GM12892 (cell line): ENCODE measurements at regions not wholly inside any gene's neighbourhood (a gene's known extent, or its start where the extent isn't known, plus 50 kb on each side); places are given as distances from the start of the nearest gene placed in this dataset.

Experiments
- DNase-seq: peaks from one replicate; pipeline ENCODE4 v3.0.0; 2011; ENCODE audit not compliant: insufficient read length
- FAIRE-seq: peaks from 2 replicates; lab custom pipeline; 2011; peaks lifted over from hg19 to GRCh38; lab: Jason Lieb, UNC
- POLR2A ChIP-seq: IDR thresholded peaks from 2 replicates; pipeline ENCODE4 v1.6.1; 2011; ENCODE audit warnings: low read depth, low read length, control low read depth
- POLR2AphosphoS5 ChIP-seq: IDR thresholded peaks from 2 replicates; pipeline ENCODE4 v1.6.1; 2011; ENCODE audit warnings: low read depth, low read length, control low read depth
- TAF1 ChIP-seq: IDR thresholded peaks from 2 replicates; pipeline ENCODE4 v1.6.1; 2011; ENCODE audit warnings: low read depth, mild to moderate bottlenecking, control low read depth, low read length, borderline replicate concordance

DNA sequence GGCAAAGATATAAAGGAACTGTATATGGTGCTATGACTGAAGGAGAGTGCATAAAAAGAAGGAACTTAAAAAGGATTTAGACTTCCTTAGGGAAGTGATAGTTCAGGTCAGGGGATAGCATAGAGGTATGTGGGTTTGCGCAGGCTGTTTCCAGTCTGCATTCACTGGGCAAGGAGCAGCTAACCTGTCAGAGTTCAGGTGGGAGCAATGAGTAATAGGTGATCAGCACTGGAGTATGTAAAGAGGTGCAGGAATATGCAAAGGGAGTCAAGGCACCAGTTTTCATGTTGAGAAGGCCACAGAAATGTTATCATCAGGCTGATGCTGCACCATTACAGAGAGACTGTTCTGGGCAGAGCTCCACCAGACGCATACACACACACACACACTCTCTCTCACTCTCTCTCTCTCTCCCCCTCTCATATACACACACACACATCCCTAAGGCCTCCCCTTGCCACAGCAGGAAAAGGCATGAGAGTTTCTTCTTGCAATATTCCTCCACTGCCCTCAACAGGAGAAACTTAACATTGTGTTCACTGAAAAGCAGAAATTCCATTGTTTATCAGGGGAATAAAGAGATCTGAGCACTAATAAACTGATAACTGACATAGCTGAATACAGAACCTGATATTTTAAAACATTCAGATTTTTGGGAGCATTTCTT is 256.4 kb upstream of the GRID2 start:
- DNase-seq (no peak), FAIRE-seq (no peak)
- TF ChIP-seq POLR2AphosphoS5 (no peak), POLR2A (no peak), TAF1 (no peak)

DNA sequence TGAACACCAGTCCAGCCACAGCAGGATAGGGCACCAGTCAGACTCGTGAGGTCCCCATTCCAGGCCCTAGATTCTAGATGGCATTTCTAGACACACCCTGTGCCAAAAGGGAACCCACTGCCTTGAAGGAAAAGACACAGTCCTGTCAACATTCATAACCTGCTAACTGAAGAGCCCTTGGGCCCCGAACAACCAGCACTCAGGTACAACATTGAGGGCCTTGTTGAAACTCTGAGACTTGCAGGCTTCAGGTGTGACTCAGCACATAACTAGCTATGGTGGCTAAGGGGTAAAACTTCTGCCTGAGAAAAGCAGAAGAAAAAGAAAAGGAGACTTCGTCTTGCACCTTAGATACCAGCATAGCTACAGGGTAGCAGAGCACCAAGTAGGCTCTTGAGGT is 252.9 kb upstream of the GRID2 start:
- DNase-seq (no peak), FAIRE-seq (no peak)
- no peak for TF ChIP-seq POLR2A

DNA sequence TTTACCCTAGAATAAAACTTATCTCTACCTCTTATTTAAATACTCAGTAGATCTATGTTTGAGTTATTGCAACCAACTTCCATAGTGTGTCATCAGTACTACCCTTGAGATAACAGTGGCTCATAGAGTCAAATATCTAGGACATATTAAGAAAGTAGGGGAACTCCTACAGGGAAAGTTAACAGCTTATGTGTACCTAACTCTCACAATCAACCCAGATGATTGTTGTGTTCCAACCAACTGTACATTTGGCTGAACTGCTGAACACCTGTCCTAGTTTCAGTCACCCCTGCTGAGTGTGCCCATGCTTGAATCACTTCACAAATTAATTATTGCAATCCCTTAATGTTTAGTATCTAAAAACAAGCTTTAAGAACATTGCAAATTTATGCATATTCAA is 244.2 kb upstream of the GRID2 start:
- DNase-seq (no peak), FAIRE-seq (no peak)
- TF ChIP-seq TAF1 (no peak), POLR2A (no peak), POLR2AphosphoS5 (no peak)

DNA sequence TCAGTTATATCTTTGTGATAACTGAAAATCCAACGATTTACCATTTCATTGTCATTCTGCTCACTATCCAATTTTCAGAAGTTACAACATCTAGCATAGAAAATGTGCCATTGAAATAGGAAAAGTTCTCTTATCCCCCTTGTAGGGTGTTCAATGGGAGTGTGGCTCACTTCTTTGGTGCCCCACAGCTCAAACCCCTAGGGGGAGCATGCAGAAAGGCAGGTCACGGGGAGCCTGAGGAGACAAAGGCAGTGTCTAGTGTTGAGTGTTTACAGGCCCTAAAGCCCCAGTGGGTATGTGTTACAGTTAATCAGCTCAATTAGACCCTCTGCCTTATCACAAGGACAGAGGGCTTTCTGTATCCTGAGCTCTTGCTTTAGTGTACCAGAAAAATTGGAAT is 243.4 kb upstream of the GRID2 start:
- FAIRE-seq: no peak
- no peak for DNase-seq
- TF ChIP-seq POLR2AphosphoS5 (no peak), POLR2A (no peak), TAF1 (no peak)

DNA sequence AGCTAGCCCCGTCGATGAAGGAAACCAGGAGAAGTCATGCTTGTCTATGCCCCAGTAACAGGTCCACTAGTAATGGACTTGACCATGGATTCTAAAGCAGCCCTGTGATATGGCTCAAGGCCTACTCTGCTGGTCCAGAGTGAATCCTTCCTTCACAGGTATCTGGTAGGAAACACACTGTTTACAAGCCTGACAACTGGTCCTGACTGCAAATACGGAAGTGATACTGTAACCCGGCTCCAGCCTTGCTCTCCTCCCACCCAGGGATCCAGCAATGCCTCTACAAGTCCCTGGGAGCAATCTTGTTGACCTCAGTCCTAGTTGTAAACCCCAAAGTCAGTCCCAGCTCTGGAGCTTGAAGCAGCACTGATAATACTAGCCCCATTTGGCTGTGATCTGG is 239.2 kb upstream of the GRID2 start:
- no peak for FAIRE-seq
- DNase-seq: no peak
- TF ChIP-seq TAF1: no peak
- no peak for TF ChIP-seq POLR2A
- no peak for TF ChIP-seq POLR2AphosphoS5

DNA sequence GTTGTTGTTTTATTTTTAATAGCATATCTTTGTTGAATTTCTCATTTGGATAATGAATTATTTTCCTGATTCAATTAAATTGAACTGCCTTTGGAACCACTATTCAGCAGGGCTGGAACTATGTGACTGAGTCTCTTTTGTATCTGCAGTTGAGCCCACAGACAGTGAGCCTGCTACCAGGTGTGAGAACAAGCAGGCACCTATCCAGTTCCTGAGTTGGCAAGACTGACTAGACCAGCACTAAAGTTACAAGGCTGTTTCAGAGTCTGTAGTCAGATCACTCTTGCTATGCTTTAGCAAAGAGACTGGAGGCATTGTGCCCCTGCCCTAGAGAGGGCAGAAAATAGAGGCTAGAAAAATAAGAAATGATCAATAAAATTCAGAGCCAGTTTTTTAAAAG is 237.3 kb upstream of the GRID2 start:
- DNase-seq: no peak
- no peak for FAIRE-seq
- TF ChIP-seq POLR2A: no peak

DNA sequence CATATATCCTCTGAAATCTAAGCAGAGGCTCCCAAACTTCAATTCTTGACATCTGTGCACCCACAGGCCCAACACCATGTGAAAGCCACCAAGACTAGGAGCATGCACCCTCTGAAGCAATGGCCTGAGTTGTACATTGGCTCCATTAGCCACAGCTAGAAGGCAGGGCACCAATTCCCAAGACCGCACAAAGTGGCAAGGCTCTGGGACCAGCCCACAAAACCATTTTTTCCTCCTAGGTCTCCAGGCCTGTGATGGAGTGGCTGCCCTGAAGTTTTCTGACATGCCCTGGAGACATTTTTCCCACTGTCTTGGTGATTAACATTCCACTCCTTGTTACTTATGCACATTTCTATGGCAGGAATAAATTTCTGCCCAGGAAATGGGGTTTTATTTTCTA is 232.2 kb upstream of the GRID2 start:
- no peak for TF ChIP-seq TAF1
- TF ChIP-seq POLR2A: no peak
- no peak for TF ChIP-seq POLR2AphosphoS5
- FAIRE-seq (no peak), DNase-seq (no peak)

DNA sequence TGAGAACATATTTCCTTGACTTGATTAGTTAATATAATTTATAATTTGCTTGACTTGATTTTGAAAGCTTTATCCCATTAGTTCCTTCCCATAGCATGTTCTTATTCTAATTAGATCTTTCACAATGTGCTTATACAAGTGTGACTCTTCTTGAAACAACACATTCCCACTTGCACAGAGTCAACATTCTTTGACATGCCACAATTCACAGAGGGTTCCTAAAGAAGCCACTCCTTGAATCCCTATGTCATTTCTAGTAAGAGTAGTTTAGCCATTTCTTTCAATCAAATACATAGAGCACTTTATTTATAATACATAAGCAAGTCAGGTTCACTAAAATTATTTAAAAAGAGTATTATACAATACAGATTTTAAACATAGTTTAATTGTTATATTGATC is 228.9 kb upstream of the GRID2 start:
- FAIRE-seq (no peak), DNase-seq (no peak)
- TF ChIP-seq POLR2AphosphoS5: no peak
- TF ChIP-seq TAF1: no peak
- no peak for TF ChIP-seq POLR2A

DNA sequence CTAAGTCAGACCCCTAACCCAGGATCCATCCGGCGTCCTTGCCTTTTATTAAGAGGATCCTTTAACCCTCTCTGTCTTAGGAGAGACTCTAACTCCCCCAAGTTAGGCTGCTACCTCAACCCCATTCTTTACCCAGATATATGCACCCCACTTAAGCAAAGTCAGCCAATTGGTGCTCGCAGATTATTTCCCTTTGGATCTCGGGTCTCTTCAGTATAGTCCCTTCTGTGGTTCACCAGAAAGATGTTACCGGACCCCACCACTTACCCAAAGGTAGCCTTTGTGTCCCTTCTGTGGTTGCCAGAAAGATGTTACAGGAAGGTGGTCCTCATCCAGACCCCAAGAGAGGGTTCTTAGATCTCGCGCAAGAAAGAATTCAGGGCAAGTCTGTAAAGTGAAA is 212.9 kb upstream of the GRID2 start:
- DNase-seq (no peak), FAIRE-seq (no peak)
- TF ChIP-seq TAF1 (no peak), POLR2A (no peak), POLR2AphosphoS5 (no peak)

DNA sequence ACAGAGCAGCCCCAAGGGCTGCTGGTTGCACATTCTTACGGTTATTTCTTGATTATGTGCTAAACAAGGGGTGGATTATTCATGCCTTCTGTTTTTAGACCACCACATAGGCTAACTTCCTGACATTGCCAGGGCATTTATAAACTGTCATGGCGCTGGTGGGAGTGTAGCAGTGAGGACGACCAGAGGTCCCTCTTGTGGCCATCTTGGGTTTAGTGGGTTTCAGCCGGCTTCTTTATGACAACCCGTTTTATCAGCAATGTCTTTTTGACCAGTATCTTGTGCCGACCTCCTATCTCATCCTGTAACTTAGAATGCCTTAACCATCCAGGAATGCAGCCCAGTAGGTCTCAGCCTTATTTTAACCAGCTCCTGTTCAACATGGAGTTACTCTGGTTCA is 212.4 kb upstream of the GRID2 start:
- FAIRE-seq: peak; percentile 80
- TF ChIP-seq TAF1 (no peak), POLR2AphosphoS5 (no peak), POLR2A (no peak)
- no peak for DNase-seq

DNA sequence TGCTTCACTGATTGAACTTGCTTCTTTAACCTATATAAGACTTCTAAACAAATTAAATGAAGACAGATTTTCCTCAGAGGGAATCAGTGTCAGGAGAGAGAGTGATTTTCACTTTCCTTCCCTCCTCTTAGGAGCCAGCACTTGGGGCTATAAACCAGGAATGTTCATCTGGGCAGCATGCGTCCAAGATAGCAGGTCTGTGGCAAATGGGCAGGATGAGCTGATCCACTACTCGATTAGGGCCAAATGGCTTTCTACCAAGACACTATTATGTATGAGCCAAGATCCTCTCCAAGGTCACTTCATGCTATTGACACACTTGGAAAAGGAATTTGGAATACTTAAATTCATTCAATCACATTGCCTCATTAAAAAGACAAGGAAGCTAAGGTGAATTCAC is 203.9 kb upstream of the GRID2 start:
- TF ChIP-seq POLR2A: no peak
- DNase-seq (no peak), FAIRE-seq (no peak)

DNA sequence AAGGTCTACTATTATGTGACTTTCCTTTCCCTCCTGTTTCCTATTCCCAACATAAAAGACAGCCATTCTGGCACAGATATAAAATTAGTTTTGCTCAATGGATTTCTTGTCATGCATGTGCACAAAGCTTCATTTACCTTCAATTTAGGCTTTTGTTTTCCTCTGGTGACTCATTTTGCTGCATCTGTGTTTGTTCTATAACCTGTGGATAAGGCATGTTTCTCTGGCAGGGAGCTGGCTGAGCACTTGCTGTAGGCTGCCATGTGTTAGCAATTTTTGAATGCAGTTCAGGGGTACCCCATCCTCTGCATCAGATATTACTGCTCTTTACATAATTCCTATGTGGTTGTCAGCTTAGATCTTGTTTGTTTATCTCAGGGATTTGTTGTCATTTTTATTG is 202.8 kb upstream of the GRID2 start:
- no peak for FAIRE-seq
- TF ChIP-seq POLR2AphosphoS5 (no peak), TAF1 (no peak), POLR2A (no peak)
- DNase-seq: no peak

DNA sequence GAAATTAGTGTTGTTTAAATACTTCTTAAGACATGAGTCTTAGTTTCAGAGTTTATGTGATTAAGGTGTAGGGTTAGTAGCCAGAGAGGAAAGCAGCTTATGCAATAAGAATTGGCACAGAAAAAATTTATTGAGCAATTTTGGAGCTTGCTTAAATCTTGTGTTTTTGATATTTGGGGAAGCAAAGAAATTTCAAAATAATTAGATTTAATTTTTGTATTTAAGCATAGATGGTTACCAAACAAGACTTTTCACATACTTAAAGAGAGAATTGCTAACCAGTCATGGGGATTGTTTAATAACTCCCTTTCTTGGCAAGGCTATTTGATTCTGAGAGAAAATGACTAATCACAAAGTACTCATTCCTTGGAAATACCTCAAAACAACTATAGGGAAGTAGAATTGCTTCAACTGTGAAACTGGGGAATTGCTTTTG is 202.0 kb upstream of the GRID2 start:
- FAIRE-seq (no peak), DNase-seq (no peak)
- TF ChIP-seq POLR2A (no peak), POLR2AphosphoS5 (no peak), TAF1 (no peak)

DNA sequence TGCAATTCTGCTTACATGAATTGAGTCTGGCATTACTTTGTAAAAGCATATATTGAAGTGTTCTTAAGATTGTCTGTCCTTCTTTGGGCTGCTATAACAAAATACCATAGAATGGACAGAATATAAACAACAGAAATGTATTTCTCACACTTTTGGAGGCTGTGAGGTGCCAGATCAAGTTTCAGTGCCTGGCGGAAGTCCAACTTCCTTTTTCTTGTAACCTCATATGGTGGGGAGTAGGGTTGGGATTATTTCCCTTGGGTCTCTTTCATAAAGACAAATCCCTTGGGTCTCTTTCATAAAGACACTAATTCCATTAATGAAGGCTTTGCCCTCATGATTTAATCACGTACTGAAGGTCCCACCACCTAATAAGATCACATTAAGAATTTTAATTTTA is 199.3 kb upstream of the GRID2 start:
- TF ChIP-seq TAF1 (no peak), POLR2AphosphoS5 (no peak), POLR2A (no peak)
- FAIRE-seq: no peak
- no peak for DNase-seq

DNA sequence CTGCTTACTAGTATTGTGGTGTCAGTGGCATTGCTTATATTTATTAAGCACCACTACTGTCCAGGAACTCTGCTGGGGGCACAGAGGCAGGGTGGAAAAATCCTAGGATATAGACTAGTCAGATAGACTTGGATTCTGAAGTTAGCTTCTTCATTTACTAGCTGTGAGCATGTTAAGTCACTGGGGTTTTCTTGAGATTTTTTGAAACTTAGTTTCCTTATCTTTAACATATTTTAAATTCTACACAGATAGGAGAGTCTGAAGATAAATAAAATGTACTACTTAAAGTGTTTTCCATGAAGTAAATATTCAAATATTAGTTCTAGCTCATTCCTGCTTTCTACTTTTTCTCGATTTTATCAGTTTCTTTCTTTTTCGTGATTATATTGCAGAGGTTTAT is 196.9 kb upstream of the GRID2 start:
- no peak for FAIRE-seq
- DNase-seq: no peak
- no peak for TF ChIP-seq POLR2A
- TF ChIP-seq POLR2AphosphoS5: no peak
- TF ChIP-seq TAF1: no peak
